ENCODE measurements at regions not wholly inside any gene's neighbourhood (a gene's known extent, or its start where the extent isn't known, plus 50 kb on each side); places are given as distances from the start of the nearest gene placed in this dataset.
"Not testable (repeated sequence)": the region's sequence is repeated elsewhere in the genome, so short reads cannot be mapped to it uniquely, and the experiment has no call there.

GRCh38 chr15:38614621-38615020 is 50.0 kb upstream of the RASGRP1 start:
- DNase-seq = no peak

- DNase-seq = no peak
Observed at GRCh38 chr15:38617831-38618230, 53.2 kb upstream of the RASGRP1 start.

GRCh38 chr15:38618242-38618955 is 53.8 kb upstream of the RASGRP1 start:
- DNase-seq = no peak

GRCh38 chr15:38620098-38620497 is 55.5 kb upstream of the RASGRP1 start:
- no peak for DNase-seq

GRCh38 chr15:38620851-38621594 is 56.4 kb upstream of the RASGRP1 start:
- no peak for DNase-seq

- DNase-seq = no peak
Observed at GRCh38 chr15:38622304-38622703, 57.7 kb upstream of the RASGRP1 start.

- DNase-seq = no peak
Observed at GRCh38 chr15:38622908-38623307, 58.3 kb upstream of the RASGRP1 start.

GRCh38 chr15:38623744-38624143 is 59.1 kb upstream of the RASGRP1 start:
- no peak for DNase-seq

- no peak for DNase-seq
Observed at GRCh38 chr15:38624244-38625205, 59.9 kb upstream of the RASGRP1 start.

- DNase-seq = no peak
Observed at GRCh38 chr15:38625886-38626285, 61.3 kb upstream of the RASGRP1 start.

- no peak for DNase-seq
Observed at GRCh38 chr15:38626443-38627050, 61.9 kb upstream of the RASGRP1 start.

GRCh38 chr15:38627689-38628277 is 63.2 kb upstream of the RASGRP1 start:
- DNase-seq = no peak

GRCh38 chr15:38631119-38632075 is 66.8 kb upstream of the RASGRP1 start:
- DNase-seq = no peak

- no peak for DNase-seq
Observed at GRCh38 chr15:38635170-38635569, 70.6 kb upstream of the RASGRP1 start.

- DNase-seq = no peak
Observed at GRCh38 chr15:38636597-38636996, 72.0 kb upstream of the RASGRP1 start.

- DNase-seq = no peak
Observed at GRCh38 chr15:38638126-38638525, 73.5 kb upstream of the RASGRP1 start.

- DNase-seq = no peak
Observed at GRCh38 chr15:38638811-38639210, 74.2 kb upstream of the RASGRP1 start.

GRCh38 chr15:38642689-38643270 is 78.2 kb upstream of the RASGRP1 start:
- no peak for DNase-seq

- DNase-seq = not testable (repeated sequence)
Observed at GRCh38 chr15:38644353-38644752, 79.7 kb upstream of the RASGRP1 start.

GRCh38 chr15:38646716-38647115 is 82.1 kb upstream of the RASGRP1 start:
- DNase-seq = no peak

- DNase-seq = no peak
Observed at GRCh38 chr15:38647683-38648082, 83.1 kb upstream of the RASGRP1 start.

Data from activated naive CD4-positive, alpha-beta T cell treated with anti-CD3 and anti-CD28 coated beads, Interleukin-2, amount 50 U/mL, for 16 hours (primary cell).